HG03432 (cell line): ENCODE measurements at regions not wholly inside any gene's neighbourhood (a gene's known extent, or its start where the extent isn't known, plus 50 kb on each side); places are given as distances from the start of the nearest gene placed in this dataset.

Experiments used
- ATAC-seq: cut with Tn5 transposase; IDR thresholded peaks from one replicate; pipeline ENCODE4 v1.9.1; 2021; ENCODE audit warnings: mild to moderate bottlenecking, moderate library complexity; ENCODE audit not compliant: unreplicated experiment

DNA sequence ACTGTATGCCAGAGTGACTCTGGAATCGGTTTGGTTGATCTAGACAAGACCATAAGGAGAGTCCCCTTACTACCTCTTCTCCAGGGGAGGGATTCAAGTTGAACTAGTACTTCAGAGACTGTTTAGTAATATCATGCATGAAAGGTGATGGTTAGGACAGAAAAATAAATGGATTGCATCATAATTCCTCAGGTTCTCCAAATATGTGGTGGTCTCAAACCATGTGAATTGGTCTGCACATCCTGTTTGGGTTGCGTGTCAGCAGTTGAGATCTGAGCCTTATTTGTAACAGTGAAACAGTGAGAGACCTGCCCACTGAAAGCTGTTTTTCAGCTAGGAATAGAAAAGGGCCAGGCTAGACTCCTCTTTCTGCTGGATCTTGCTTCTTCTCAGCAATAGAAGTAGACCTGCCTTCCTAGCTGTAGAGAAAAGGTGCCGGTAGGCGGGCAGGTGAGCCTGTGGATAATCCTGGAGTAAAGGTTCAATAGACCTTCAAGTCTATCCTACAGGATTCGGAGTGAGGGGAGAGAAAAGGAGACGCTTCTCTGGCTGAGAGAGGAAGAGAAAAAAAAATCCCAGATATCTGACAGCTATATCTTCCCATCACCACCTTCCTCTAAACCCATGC lies 258.5 kb upstream of the E2F7 start:
- ATAC-seq, result no peak

DNA sequence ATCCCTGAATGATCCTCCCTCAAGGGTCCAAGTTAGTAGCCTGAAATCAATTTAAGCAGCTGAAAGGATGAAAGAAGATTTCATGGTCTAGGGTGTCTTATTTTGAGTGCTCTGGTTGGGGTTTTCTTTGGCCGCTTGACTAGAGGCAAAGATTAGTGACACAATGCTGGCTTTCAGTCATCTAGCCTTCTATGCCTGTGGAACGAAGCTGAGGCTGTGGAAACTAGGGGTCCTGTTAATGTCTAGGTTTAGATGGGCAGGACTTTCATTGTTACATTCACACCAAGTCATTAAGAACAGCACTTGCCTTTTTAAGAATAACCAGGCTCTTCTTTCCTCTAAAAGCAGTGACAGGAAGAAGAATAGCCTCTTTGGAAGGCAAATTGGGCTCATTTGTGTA lies 253.8 kb upstream of the E2F7 start:
- ATAC-seq, result no peak

GRCh38 chr12:77315407-77315806 lies 250.0 kb upstream of the E2F7 start:
- ATAC-seq, result no peak

GRCh38 chr12:77314378-77315052 lies 249.1 kb upstream of the E2F7 start:
- no peak for ATAC-seq

DNA sequence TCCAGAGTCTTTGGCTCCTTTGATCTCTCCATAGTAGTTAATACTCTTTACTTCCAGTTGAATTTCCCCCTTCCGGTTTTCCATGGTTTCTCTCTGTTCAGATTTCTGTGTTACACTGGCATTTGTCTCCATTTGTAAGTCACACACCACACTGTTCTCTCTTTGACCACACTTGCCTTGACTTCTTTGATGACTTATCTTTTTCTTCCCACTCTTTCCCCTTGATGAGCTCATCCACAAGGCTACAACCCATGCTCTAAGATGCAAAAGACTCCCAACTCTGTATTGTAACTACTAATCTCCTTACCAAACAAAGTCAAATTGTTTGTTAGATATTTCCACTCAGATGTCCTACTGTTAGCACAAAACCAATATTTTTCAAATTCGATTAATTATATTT lies 242.7 kb upstream of the E2F7 start:
- ATAC-seq, result no peak

- ATAC-seq, result no peak
Observed at GRCh38 chr12:77300811-77301210, 235.4 kb upstream of the E2F7 start.

- ATAC-seq, result no peak
Observed at GRCh38 chr12:77299910-77300669, 234.7 kb upstream of the E2F7 start.

GRCh38 chr12:77299001-77299400 lies 233.6 kb upstream of the E2F7 start:
- no peak for ATAC-seq

DNA sequence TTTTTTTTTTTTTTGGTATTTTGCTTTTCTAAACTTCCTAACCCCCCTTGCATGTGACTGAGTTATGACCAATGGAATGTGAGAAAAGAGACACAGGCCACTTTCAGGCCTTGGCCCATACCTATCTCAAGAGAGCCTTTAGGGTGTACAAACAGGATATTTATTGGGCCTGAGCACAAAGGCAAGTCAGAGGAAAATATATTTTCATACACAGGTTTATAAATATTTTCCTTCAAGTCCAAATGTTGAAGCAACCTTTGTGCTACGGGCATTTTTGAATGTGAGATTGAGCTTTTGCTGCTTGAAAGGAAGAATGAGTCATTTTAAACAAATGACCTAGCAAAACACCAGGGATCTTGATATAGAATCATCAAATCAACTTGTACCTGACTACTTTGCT lies 228.6 kb upstream of the E2F7 start:
- no peak for ATAC-seq

DNA sequence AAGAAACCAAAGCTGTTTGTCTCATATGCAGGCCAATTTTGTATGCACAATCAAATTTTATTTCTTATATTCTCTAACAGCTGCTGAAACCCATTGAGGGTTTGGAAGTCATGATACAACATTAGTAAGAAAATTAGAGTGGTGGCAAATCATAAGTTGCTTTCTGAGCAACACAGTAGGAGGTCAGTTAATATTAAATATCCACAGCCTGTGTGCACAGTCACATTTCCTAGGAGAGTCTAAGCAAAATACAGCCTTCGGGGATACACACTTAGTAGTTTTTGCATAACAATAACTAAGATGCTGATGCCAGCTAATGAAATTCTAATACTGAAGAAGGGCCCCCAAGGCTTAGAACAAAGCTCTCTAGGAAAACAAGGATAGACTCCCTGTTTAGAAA lies 209.6 kb upstream of the E2F7 start:
- ATAC-seq, result no peak

GRCh38 chr12:77273898-77274297 lies 208.5 kb upstream of the E2F7 start:
- ATAC-seq, result no peak

DNA sequence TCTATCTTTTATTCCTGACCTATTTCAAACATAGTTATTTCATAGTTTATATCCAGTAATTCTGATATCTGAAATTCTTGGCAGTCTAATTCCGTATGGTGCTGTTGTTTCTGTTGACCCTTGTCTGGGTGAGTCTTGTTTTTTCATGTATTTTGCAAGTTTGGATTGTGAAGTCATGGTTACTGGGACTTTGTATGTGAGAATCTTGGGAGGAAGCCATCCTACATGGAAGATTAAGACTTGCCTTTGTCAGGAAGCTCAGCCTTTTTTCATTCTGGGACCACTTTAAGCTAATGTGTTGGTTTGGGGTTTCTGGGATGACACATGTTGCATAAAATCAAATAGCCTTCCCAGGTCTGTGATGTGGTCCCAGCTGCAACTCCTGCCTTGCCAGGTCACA lies 191.6 kb upstream of the E2F7 start:
- ATAC-seq, result no peak

- ATAC-seq, result no peak
Observed at GRCh38 chr12:77253321-77253720, 188.0 kb upstream of the E2F7 start.

DNA sequence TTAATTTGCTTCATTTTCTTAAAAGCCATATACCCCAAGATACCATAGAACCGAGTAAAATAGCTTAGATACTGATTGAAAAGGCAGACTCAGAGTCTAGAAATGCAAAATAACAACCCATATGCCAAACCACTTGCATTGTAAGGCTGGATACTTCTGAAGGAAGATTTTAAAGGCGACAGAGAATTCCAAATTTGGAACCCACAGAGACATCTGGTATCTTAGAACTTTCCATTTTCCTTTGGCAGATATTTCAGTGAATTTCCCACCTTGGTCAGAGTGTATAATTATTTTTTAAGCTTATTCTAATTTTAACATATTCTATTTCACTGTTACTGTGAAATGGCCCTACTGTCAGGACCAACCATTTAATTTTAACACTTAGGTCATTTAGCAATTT lies 186.4 kb upstream of the E2F7 start:
- no peak for ATAC-seq

DNA sequence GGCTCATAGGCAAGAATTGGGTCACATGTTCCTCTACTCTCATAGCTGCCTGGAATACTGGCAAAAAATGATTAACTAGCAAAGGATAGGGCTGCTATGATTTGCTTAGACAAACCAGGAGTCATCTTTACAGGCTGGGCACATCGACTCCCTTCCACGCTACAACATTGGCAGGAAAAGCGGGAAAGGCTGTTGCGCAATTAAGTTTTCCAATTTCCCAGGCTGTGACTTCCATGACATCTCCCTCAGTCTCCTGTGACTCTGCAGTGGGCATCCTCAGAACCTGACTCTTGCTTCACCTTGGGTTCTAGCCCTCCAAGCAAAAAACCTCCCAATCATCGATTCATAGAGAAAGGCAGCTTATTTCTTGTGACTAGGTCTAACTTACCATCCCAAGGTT lies 184.5 kb upstream of the E2F7 start:
- ATAC-seq, result no peak

- no peak for ATAC-seq
Observed at GRCh38 chr12:77248036-77248435, 182.7 kb upstream of the E2F7 start.

GRCh38 chr12:77247542-77247941 lies 182.2 kb upstream of the E2F7 start:
- ATAC-seq, result no peak

DNA sequence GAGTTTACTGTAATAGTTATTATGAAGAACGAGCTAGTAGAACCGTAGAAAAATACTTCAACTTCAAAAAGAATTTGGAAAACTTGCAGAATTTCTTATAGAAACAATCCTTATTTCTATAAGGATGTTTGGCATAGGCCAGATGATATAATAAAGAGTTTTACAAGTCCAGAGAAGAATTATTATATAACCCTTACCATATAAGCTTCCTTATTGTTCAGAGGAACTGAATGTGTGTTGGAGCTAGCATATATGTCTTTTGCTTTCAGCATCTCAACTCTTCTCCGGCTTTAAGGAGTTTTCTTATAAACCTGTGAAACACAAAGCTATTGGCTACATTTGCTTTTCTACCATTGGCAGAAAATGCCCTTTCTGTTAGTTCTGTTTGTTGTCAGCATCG lies 178.0 kb upstream of the E2F7 start:
- no peak for ATAC-seq

GRCh38 chr12:77239617-77240016 lies 174.2 kb upstream of the E2F7 start:
- ATAC-seq, result no peak

DNA sequence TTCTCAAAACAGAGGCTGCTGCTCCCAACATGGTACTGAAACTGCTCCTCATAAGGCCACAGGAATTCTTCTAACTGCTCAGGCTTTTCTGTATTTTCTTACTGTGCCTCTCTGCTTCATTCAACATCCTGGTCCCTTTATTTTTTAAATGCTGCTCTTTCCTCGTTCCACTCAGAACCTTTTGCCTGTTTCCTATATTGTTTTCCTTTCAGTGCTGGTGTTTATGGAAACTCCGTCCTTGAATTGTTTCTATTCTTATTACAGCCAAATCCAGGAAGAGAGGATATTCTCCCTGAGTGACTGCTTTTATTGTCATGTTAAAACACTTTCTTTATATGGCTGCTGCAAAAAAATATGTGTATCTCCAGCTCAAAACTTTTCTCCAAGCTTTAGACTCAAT lies 173.0 kb upstream of the E2F7 start:
- ATAC-seq, result no peak

- no peak for ATAC-seq
Observed at GRCh38 chr12:77237896-77238295, 172.5 kb upstream of the E2F7 start.

DNA sequence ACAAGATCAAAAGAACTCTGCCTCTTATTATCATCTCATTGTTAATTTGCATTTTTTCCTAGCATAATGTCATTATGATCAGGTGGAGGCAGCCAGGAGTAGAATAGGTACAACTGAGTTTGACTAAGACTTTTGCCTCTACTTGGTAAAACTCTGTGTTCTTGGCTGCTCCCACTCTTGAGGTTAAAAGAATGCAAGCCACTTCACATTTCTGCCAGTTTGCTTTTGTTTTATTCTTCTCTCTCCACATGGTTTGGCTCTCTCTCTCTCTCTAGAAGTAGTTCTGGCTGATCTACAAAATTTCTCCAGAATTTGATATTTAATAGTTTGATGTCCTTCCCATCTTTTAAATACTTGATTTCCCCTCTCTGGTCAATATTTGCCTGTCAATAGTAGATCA lies 170.7 kb upstream of the E2F7 start:
- no peak for ATAC-seq
